K562 (cell line): ENCODE measurements at regions not wholly inside any gene's neighbourhood (a gene's known extent, or its start where the extent isn't known, plus 50 kb on each side); places are given as distances from the start of the nearest gene placed in this dataset.
A peak's percentile ranks its signal among the peaks of the same experiment; 100 is the strongest.

ENCODE experiments used
- ATAC-seq: fragments of 200-7000 bp; cut with Tn5 transposase; 3 replicates; pipeline ENCODE4 v1.9.1; 2020; ENCODE audit warnings: moderate library complexity
- BruUV-seq: library from RNA; stranded (reverse); fragments of 400-500 nt; replicated peaks from 2 replicates; lab custom pipeline; 2021; lab: Mats Ljungman, UMichigan
- CTCF ChIA-PET: fragments of 300-600 bp; formaldehyde crosslinking; extraction: SDS; loops from one replicate; lab custom pipeline; 2021; ENCODE audit warnings: low intra/inter-chr PET ratio; lab: Yijun Ruan, JAX
- POLR2A ChIA-PET: fragments of 300-600, 350-650 bp; sonication (Branson Sonifier 250); formaldehyde crosslinking; extraction: SDS; loops from one replicate; lab custom pipeline; 2021; ENCODE audit warnings: antibody characterized with exemption, inconsistent platforms; lab: Yijun Ruan, JAX
- DNase-seq, 4 experiments: peaks; one replicate each; pipeline versions ENCODE4 v3.0.0 to v3.0.0-alpha.2; 2011 to 2018; ENCODE audit warnings: low spot score in 3 of 4, mixed read lengths in 3 of 4; ENCODE audit errors: extremely low read depth in 1 of 4
- FAIRE-seq: peaks from 2 replicates; lab custom pipeline; 2011; peaks lifted over from hg19 to GRCh38; lab: Jason Lieb, UNC
- H2AFZ ChIP-seq: 2 replicates; pipeline ENCODE4 v1.6.0; 2011; ENCODE audit warnings: low read depth, low read length, control low read depth, inconsistent platforms
- H3K27ac ChIP-seq: fragments of 200-600 bp; 3 replicates; pipeline ENCODE4 v1.8.0; 2011; ENCODE audit warnings: low read depth, mild to moderate bottlenecking, control low read depth, inconsistent platforms, low read length, moderate library complexity, mixed read lengths; ENCODE audit errors: extremely low read depth
- H3K27me3 ChIP-seq, 2 experiments: fragments of 300-600 bp in 1 of 2; 2 replicates in 1 of 2; 3 replicates in 1 of 2; pipeline versions ENCODE4 v1.6.0 to v1.8.0; 2011; ENCODE audit warnings: inconsistent platforms in 2 of 2, low read length in 2 of 2, mild to moderate bottlenecking in 1 of 2, mixed read lengths in 1 of 2, moderate library complexity in 1 of 2; ENCODE audit not compliant: control insufficient read depth in 2 of 2, insufficient read depth in 2 of 2
- H3K36me3 ChIP-seq: fragments of 300-600 bp; 3 replicates; pipeline ENCODE4 v1.8.0; 2011; ENCODE audit warnings: mild to moderate bottlenecking, low read length, inconsistent platforms; ENCODE audit not compliant: control insufficient read depth, insufficient read depth
- H3K4me1 ChIP-seq, 2 experiments: fragments of 200-600 bp in 1 of 2; replicated peaks in 1 of 2; 2 replicates in 1 of 2; 3 replicates in 1 of 2; pipeline versions ENCODE4 v1.5.1 to v1.8.0; 2011; ENCODE audit warnings: inconsistent platforms in 2 of 2, low read length in 2 of 2, mild to moderate bottlenecking in 1 of 2, mixed read lengths in 1 of 2, moderate library complexity in 1 of 2; ENCODE audit not compliant: control insufficient read depth in 2 of 2, insufficient read depth in 2 of 2
- H3K4me2 ChIP-seq: 2 replicates; pipeline ENCODE4 v1.6.1; 2011; ENCODE audit warnings: low read length, control low read depth, inconsistent platforms, mixed read lengths; ENCODE audit not compliant: insufficient read depth
- H3K4me3 ChIP-seq: fragments of 200-600 bp; sonication (generic), shearing (Covaris generic); 2 replicates; pipeline ENCODE4 v1.5.1; 2016; ENCODE audit warnings: control low read depth, inconsistent platforms
- H3K79me2 ChIP-seq: fragments of 200-600 bp; 3 replicates; pipeline ENCODE4 v1.8.0; 2011; ENCODE audit warnings: low read length, inconsistent platforms; ENCODE audit not compliant: control insufficient read depth, insufficient read depth
- H3K9ac ChIP-seq, 2 experiments: 2 replicates each; pipeline versions ENCODE4 v1.6.0 to v1.6.1; 2011; ENCODE audit warnings: low read depth in 2 of 2, low read length in 2 of 2, control low read depth in 1 of 2, inconsistent platforms in 1 of 2, mild to moderate bottlenecking in 1 of 2, mixed read lengths in 1 of 2; ENCODE audit not compliant: insufficient read depth in 1 of 2
- H3K9me1 ChIP-seq: one replicate; pipeline ENCODE4 v1.6.0; 2011; ENCODE audit warnings: inconsistent platforms, mild to moderate bottlenecking, low read length, moderate library complexity; ENCODE audit not compliant: control insufficient read depth, insufficient read depth
- H3K9me3 ChIP-seq: replicated peaks from 2 replicates; pipeline ENCODE4 v1.5.1; 2011; ENCODE audit warnings: low read depth, low read length, inconsistent platforms; ENCODE audit not compliant: control insufficient read depth, insufficient read depth
- H4K20me1 ChIP-seq: replicated peaks from 2 replicates; pipeline ENCODE4 v1.6.1; 2011; ENCODE audit warnings: low read length, inconsistent platforms, mixed read lengths; ENCODE audit not compliant: control insufficient read depth, insufficient read depth
- EZH2 ChIP-seq: IDR thresholded peaks from 2 replicates; pipeline ENCODE4 v1.6.1; 2012; ENCODE audit warnings: low read depth, mild to moderate bottlenecking, inconsistent platforms, low read length, borderline replicate concordance
- GABPB2 ChIP-seq: fragments of 250-450 bp; sonication (Bioruptor Pico); conservative IDR thresholded peaks from 2 replicates; pipeline ENCODE4 v1.5.1; 2021; ENCODE audit warnings: mild to moderate bottlenecking
- HNRNPH1 ChIP-seq: fragments of 200-400 bp; formaldehyde crosslinking; optimal IDR thresholded peaks from 2 replicates; pipeline ENCODE3; 2017; ENCODE audit warnings: low read depth, mild to moderate bottlenecking, low read length, moderate library complexity
- HNRNPL ChIP-seq: fragments of 200-400 bp; formaldehyde crosslinking; IDR thresholded peaks from 2 replicates; pipeline ENCODE4 v1.6.1; 2017; ENCODE audit warnings: low read depth, mild to moderate bottlenecking, low read length
- JUND ChIP-seq, 2 experiments: IDR thresholded peaks; 2 replicates in 1 of 2; 3 replicates in 1 of 2; pipeline ENCODE4 v1.6.1; 2011; ENCODE audit warnings: borderline replicate concordance in 2 of 2, low read depth in 2 of 2, low read length in 2 of 2, improper control_type of control experiment in 1 of 2, missing biosample characterization in 1 of 2, missing genetic modification characterization in 1 of 2, missing genetic modification reagents in 1 of 2
- KLF10 ChIP-seq: fragments of 250-450 bp; sonication (Bioruptor Pico); IDR thresholded peaks from 2 replicates; pipeline ENCODE4 v1.6.1; 2021; ENCODE audit warnings: matching md5 sums
- MEF2D ChIP-seq: conservative IDR thresholded peaks from 2 replicates; pipeline ENCODE4 v1.6.1; 2016; ENCODE audit warnings: low read depth, missing genetic modification characterization, missing compliant biosample characterization
- TBL1XR1 ChIP-seq, 2 experiments: IDR thresholded peaks; 2 replicates each; pipeline ENCODE4 v1.6.1; 2012; ENCODE audit warnings: improper control_type of control experiment in 2 of 2, low read length in 2 of 2, mild to moderate bottlenecking in 1 of 2
- ZNF121 ChIP-seq: sonication (generic); formaldehyde crosslinking; conservative IDR thresholded peaks from 2 replicates; pipeline ENCODE4 v1.8.0; 2022; ENCODE audit warnings: missing genetic modification reagents
- ZNF586 ChIP-seq: fragments of 450-650 bp; formaldehyde crosslinking; conservative IDR thresholded peaks from 2 replicates; pipeline ENCODE4 v1.4.0; 2020; ENCODE audit warnings: mild to moderate bottlenecking, moderate library complexity
- ZNF79 ChIP-seq: fragments of 250-450 bp; sonication (Bioruptor Pico); IDR thresholded peaks from 2 replicates; pipeline ENCODE4 v1.4.0; 2020; ENCODE audit warnings: low read depth, mild to moderate bottlenecking, moderate library complexity
- WGBS: fragments of 100-300 bp; shearing (Covaris generic); methylation state at CpG from one replicate; pipeline ENCODE4 v1.1.6; 2016; ENCODE audit warnings: low coverage, mixed read lengths; ENCODE audit not compliant: insufficient coverage; ENCODE audit errors: missing lambda C conversion rate; 5-methylcytosine and 5-hydroxymethylcytosine counted together
- in situ Hi-C: fragments of 300-500 bp; cut with MboI; formaldehyde crosslinking; loops from 4 replicates; pipeline ENCODE4 v1.15.0; 2018; ENCODE audit warnings: inconsistent platforms, mixed read lengths
- intact Hi-C: fragments of 100-400 bp; cut with micrococcal nuclease; formaldehyde crosslinking; loops from 2 replicates; pipeline ENCODE4 v1.14.2; 2022

GRCh38 chr9:129383561-129384490 is 205.8 kb upstream of the IER5L start:
- no TSS peak for BruUV-seq
- H3K4me1 ChIP-seq = peaks cover 0 to 13% of the 10 kb centered on the region in 2 experiments; a peak in 3 of 5 replicates
- DNase-seq (no peak), FAIRE-seq (no peak), ATAC-seq (no peak)
- H4K20me1 ChIP-seq = no peaks in the 10 kb centered on the region
- H3K9me1 ChIP-seq = no peaks in the 10 kb centered on the region
- H3K4me3 ChIP-seq = no peak overlapping the region
- CTCF ChIA-PET = no interaction called here
- intact Hi-C loops = no loop called here
- H3K27me3 ChIP-seq = peaks cover 4 to 16% of the 10 kb centered on the region in 2 experiments; a peak in 3 of 5 replicates
- no peak overlapping the region for H2AFZ ChIP-seq
- no peaks in the 10 kb centered on the region for H3K36me3 ChIP-seq
- no peaks in the 10 kb centered on the region for H3K9me3 ChIP-seq
- WGBS = 80% methylated on average over 25 of the region's 65 CpGs
- no peak overlapping the region for H3K4me2 ChIP-seq
- H3K9ac ChIP-seq = no peak overlapping the region; a peak in 1 of 4 replicates
- POLR2A ChIA-PET = no interaction called here
- no peaks in the 10 kb centered on the region for H3K79me2 ChIP-seq
- TF ChIP-seq EZH2 (no peak), GABPB2 (CRISPR knock-in tag) (no peak), HNRNPH1 (no peak), ZNF121 (0 out of 2 replicates have a peak, but pooled peaks have one; percentile 4), JUND (IDR thresholded peaks at IDR 0.05; ENCODE audit: borderline replicate concordance, low read depth, low read length) (no peak), JUND (tag; IDR thresholded peaks at IDR 0.05; ENCODE audit: borderline replicate concordance, low read depth, low read length) (no peak), ZNF586 (CRISPR knock-in tag) (no peak), KLF10 (CRISPR knock-in tag) (no peak), HNRNPL (peak; percentile 64; the same call in 1 of the 2 replicates), TBL1XR1 (IDR thresholded peaks at IDR 0.05; ENCODE audit: low read length in 2 of 2) (no peak), ZNF79 (no peak), MEF2D (tag) (no peak)
- TF ChIP-seq, all 486 proteins: peak for 2
- in situ Hi-C loops = no loop called here
- H3K27ac ChIP-seq = no peak overlapping the region
